Adrenal gland (tissue), 9 donors: ENCODE measurements at regions not wholly inside any gene's neighbourhood (a gene's known extent, or its start where the extent isn't known, plus 50 kb on each side); places are given as distances from the start of the nearest gene placed in this dataset.

Experiments
- DNase-seq, 7 donors: peaks; one replicate each; pipeline ENCODE4 v3.0.0-alpha.2; 2019 to 2020
- H3K27ac ChIP-seq, 5 donors: fragments of 200-600 bp; sonication (generic) in 4 of 5; 1 replicate in 3 of 5; 2 replicates in 2 of 5; pipeline versions ENCODE4 v1.5.1 to v1.8.0; 2016 to 2020; ENCODE audit warnings: mild to moderate bottlenecking in 1 of 5
- H3K27me3 ChIP-seq: fragments of 200-600 bp; 2 replicates; pipeline ENCODE4 v1.8.0; 2021
- H3K36me3 ChIP-seq, 2 donors: fragments of 200-600 bp; replicated peaks in 1 of 2; 1 replicate in 1 of 2; 2 replicates in 1 of 2; pipeline versions ENCODE4 v1.5.1 to v1.8.0; 2018 to 2022
- H3K4me1 ChIP-seq, 2 donors: fragments of 200-600 bp; replicated peaks in 1 of 2; 1 replicate in 1 of 2; 2 replicates in 1 of 2; pipeline versions ENCODE4 v1.5.1 to v1.8.0; 2018 to 2021
- H3K4me3 ChIP-seq, 4 donors: fragments of 200-600 bp; sonication (generic) in 3 of 4; one replicate each; pipeline ENCODE4 v1.5.1; 2016 to 2018
- H3K9me3 ChIP-seq, 3 donors: fragments of 200-600 bp; sonication (generic) in 1 of 3; replicated peaks in 1 of 3; 1 replicate in 2 of 3; 2 replicates in 1 of 3; pipeline versions ENCODE4 v1.5.1 to v1.8.0; 2016 to 2021
- POLR2A ChIP-seq, 2 donors: fragments of 450-650 bp; IDR thresholded peaks; one replicate each; pipeline ENCODE4 v1.6.1; 2017; ENCODE audit warnings: antibody characterized with exemption in 2 of 2, mild to moderate bottlenecking in 2 of 2, moderate library complexity in 1 of 2
- WGBS, 4 donors: extraction: QIAGEN DNeasy Blood & Tissue Kit in 2 of 4; methylation state at CpG; one replicate each; pipeline versions ENCODE4 v1.1.5 to v1.1.7; 2013 to 2017; 5-methylcytosine and 5-hydroxymethylcytosine counted together
- intact Hi-C, 2 donors: fragments of 100-400 bp; cut with DNase I; formaldehyde crosslinking; loops; one replicate each; pipeline versions ENCODE4 v1.14.1 to v1.15.0; 2022 to 2023
- TF ChIP-seq, protein P1 (sequence below), 6 experiments: fragments of 450-650 bp in 4 of 6; fragments of 200-600 bp in 2 of 6; sonication (generic) in 1 of 6; IDR thresholded peaks; 1 replicate in 5 of 6; 2 replicates in 1 of 6; pipeline versions ENCODE4 v1.5.1 to v1.8.0; 2016 to 2021; ENCODE audit warnings: antibody characterized with exemption in 6 of 6, mild to moderate bottlenecking in 2 of 6, moderate library complexity in 1 of 6
- donor health status: healthy with polysubstance abuse.
- donor health status: Bipolar disorder and iron deficiency.
- donor health status: DM: yes; HTN: yes; CAD: no.
- donor health status: DM: no; HTN: no; CAD: no.
- donor health status: DM: no; HTN: no; CAD: no.

DNA sequence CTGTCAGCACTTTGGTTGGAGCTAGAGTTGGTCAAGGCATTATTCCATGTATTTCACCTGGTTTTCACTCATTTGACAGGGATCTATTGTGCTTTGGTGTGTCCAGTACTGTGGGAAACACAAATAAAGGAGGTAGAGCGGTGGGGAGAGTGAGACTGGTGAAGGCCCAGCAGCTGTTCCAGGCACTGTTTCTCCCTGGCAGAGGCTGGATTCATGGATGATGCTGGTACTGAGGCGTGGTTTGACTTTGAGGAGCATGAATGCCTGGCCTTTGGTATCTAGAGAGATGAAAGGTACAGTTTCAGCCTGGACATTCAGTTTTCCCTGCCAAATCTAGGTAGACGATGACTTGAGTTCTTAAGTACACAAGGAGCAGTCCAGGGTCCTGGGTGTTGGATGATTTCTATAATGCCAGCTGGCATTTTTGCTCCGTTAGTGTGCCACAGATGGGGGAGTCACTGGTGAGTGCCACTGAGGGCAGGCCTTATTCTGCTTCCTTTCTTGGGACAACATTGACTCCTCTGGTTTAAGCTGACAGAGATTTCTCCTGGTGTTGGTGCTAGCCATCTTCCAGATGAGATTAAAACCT, 162.2 kb upstream of the BMPER start:
- Histone ChIP-seq H3K4me3 (no peak overlapping the region), H3K27ac (peak overlapping the region in 1 of 5 donors; percentile 51), H3K36me3 (no peaks in the 10 kb centered on the region), H3K4me1 (no peaks in the 10 kb centered on the region), H3K9me3 (no peaks in the 10 kb centered on the region), H3K27me3 (no peaks in the 10 kb centered on the region)
- WGBS, 4 donors: 87 to 97% (median 96%) methylated on average over 4 of the region's 4 CpGs
- no peak for DNase-seq
- TF ChIP-seq, protein P1, sequence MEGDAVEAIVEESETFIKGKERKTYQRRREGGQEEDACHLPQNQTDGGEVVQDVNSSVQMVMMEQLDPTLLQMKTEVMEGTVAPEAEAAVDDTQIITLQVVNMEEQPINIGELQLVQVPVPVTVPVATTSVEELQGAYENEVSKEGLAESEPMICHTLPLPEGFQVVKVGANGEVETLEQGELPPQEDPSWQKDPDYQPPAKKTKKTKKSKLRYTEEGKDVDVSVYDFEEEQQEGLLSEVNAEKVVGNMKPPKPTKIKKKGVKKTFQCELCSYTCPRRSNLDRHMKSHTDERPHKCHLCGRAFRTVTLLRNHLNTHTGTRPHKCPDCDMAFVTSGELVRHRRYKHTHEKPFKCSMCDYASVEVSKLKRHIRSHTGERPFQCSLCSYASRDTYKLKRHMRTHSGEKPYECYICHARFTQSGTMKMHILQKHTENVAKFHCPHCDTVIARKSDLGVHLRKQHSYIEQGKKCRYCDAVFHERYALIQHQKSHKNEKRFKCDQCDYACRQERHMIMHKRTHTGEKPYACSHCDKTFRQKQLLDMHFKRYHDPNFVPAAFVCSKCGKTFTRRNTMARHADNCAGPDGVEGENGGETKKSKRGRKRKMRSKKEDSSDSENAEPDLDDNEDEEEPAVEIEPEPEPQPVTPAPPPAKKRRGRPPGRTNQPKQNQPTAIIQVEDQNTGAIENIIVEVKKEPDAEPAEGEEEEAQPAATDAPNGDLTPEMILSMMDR (IDR thresholded peaks at IDR 0.05): no peak
- TF ChIP-seq POLR2A (IDR thresholded peaks at IDR 0.05): no peak
- intact Hi-C loops: no loop called here

DNA sequence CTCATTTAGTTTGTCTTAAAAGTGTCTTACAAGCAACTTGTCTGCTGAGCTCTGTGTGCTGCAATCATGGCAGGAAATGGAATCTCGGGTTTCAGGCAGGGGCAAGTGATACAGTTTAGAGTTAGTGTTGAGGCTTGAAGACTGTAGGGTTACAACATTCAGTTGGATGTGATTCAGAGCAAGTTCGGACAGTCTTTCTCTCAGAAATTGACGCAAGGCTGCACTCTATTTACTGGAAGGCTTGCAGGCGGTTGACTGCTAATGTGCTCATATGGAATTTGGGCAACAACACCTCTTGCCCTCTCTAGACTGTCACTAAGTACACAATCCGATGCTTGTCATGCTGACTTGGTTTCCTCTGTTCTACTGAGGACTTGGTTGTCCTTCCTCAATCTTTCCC, 161.7 kb upstream of the BMPER start:
- TF ChIP-seq, protein P1 (IDR thresholded peaks at IDR 0.05): no peak
- no peak for TF ChIP-seq POLR2A (IDR thresholded peaks at IDR 0.05)
- 85 to 93% (median 86%) methylated on average over 5 of the region's 5 CpGs for whole genome bisulfite sequencing, 4 donors
- H3K4me3 ChIP-seq: no peak overlapping the region
- intact Hi-C loops: no loop called here
- H3K9me3 ChIP-seq: no peaks in the 10 kb centered on the region
- H3K27me3 ChIP-seq: no peaks in the 10 kb centered on the region
- no peaks in the 10 kb centered on the region for H3K4me1 ChIP-seq
- H3K36me3 ChIP-seq: no peaks in the 10 kb centered on the region
- peak overlapping the region in 1 of 5 donors; percentile 51 for H3K27ac ChIP-seq
- no peak for DNase-seq

DNA sequence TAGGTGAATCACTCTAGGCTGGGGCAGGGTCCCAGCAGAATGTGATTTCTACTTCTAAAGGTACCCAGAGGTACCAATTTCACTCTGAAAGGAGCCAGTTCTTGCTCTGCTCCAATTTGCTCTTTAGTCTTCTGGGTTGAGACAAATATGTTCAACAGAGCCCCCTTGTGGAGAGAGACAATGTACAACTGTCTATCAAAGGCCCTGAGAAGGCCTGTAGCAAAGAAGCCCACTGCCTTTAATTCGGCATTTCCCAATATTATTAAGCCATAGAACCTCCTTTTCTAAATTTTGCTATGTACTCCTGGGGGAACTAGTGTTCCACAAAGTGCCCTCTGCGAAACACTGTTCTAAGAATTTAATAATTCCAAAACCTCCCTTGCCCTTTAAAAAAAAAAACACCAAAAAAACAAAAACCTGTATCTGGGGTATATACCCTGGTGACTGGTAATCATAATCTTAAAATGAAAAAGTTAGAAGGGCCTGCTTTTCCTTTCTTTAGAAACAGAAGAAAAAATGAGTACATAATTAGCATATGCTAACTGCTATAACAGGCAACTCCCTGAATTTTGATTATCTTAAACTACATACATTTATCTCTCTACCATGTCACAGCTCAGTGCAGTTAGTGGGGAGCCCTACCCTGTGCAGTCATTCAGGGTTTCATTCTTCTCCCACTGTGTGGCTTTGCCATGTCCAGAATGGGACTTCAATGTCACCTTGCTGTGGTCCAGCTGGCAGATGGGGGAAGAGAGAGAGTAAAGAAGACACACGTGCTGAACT, 160.9 kb upstream of the BMPER start:
- TF ChIP-seq POLR2A (IDR thresholded peaks at IDR 0.05): no peak
- TF ChIP-seq, protein P1 (IDR thresholded peaks at IDR 0.05): peak in 2 of 6 experiments; percentile 20 to 37
- WGBS, 4 donors: 84 to 89% (median 88%) methylated on average over 2 to 3 of the region's 3 CpGs
- H3K27ac ChIP-seq: no peak overlapping the region
- DNase-seq: no peak
- H3K9me3 ChIP-seq: no peaks in the 10 kb centered on the region
- intact Hi-C loops: no loop called here
- H3K4me1 ChIP-seq: no peaks in the 10 kb centered on the region
- no peak overlapping the region for H3K4me3 ChIP-seq
- H3K27me3 ChIP-seq: no peaks in the 10 kb centered on the region
- no peaks in the 10 kb centered on the region for H3K36me3 ChIP-seq

DNA sequence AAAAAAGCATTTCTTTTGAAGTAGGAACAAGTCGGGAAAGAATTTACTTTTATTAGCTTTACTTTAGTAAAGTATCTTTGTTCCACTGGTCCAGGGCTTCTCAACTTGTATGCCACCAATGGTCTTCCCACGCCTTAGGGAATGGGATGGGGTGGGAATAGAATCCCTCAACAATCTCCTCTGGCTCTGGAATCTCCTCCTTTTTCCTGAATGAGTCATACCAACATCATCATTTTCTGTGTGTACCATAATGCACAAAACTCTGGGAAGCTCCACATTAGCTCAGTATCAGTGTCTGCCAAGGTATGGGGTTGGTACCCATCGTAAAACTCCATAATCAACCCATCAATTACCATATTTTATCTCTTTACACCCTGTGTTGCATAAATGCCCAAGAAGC, 159.4 kb upstream of the BMPER start:
- Histone ChIP-seq H3K27me3 (no peaks in the 10 kb centered on the region), H3K27ac (no peak overlapping the region), H3K9me3 (no peaks in the 10 kb centered on the region), H3K36me3 (no peaks in the 10 kb centered on the region), H3K4me1 (no peaks in the 10 kb centered on the region), H3K4me3 (no peak overlapping the region)
- WGBS, 4 donors: 76 to 95% (median 85%) methylated on average over 3 of the region's 3 CpGs
- TF ChIP-seq, protein P1 (IDR thresholded peaks at IDR 0.05): no peak
- no peak for TF ChIP-seq POLR2A (IDR thresholded peaks at IDR 0.05)
- intact Hi-C loops: no loop called here
- no peak for DNase-seq
